HepG2 (cell line): ENCODE measurements at regions not wholly inside any gene's neighbourhood (a gene's known extent, or its start where the extent isn't known, plus 50 kb on each side); places are given as distances from the start of the nearest gene placed in this dataset.

Experiments used
- EZH2 ChIP-seq: conservative IDR thresholded peaks from 2 replicates; pipeline ENCODE4 v1.6.1; 2012; ENCODE audit warnings: mild to moderate bottlenecking, low read depth, low read length, moderate library complexity
- FOXA1 ChIP-seq, 2 experiments: fragments of 450-650 bp in 1 of 2; sonication (generic) in 1 of 2; formaldehyde crosslinking in 1 of 2; IDR thresholded peaks; 2 replicates each; pipeline versions ENCODE4 v1.4.0 to v1.6.1; 2016 to 2020; ENCODE audit warnings: missing genetic modification reagents in 1 of 2
- MIER3 ChIP-seq: IDR thresholded peaks from 2 replicates; pipeline ENCODE4 v1.6.1; 2016; ENCODE audit warnings: missing compliant biosample characterization, borderline replicate concordance
- NR3C1 ChIP-seq: sonication (generic); formaldehyde crosslinking; IDR thresholded peaks from 2 replicates; pipeline ENCODE4 v1.4.0; 2020; ENCODE audit warnings: missing genetic modification reagents
- POLR2A ChIP-seq, 2 experiments: IDR thresholded peaks; 2 replicates each; pipeline ENCODE4 v1.6.1; 2011; ENCODE audit warnings: low read depth in 2 of 2, low read length in 2 of 2, mild to moderate bottlenecking in 1 of 2, moderate library complexity in 1 of 2; ENCODE audit not compliant: insufficient read depth in 1 of 2
- YEATS2 ChIP-seq: sonication (generic); formaldehyde crosslinking; IDR thresholded peaks from 2 replicates; pipeline ENCODE4 v1.4.0; 2020; ENCODE audit warnings: missing genetic modification reagents, borderline replicate concordance
- YY1 ChIP-seq: IDR thresholded peaks from 2 replicates; pipeline ENCODE4 v1.6.1; 2011; ENCODE audit warnings: low read length, low read depth, moderate library complexity, mild to moderate bottlenecking; ENCODE audit not compliant: insufficient read depth, insufficient replicate concordance
- ZFP82 ChIP-seq: sonication (generic); formaldehyde crosslinking; IDR thresholded peaks from 2 replicates; pipeline ENCODE4 v1.5.1; 2020; ENCODE audit warnings: mild to moderate bottlenecking, missing genetic modification reagents, borderline replicate concordance
- ZFX ChIP-seq: sonication (generic); formaldehyde crosslinking; IDR thresholded peaks from 2 replicates; pipeline ENCODE4 v1.4.0; 2020; ENCODE audit warnings: mild to moderate bottlenecking, low read depth, missing genetic modification reagents, moderate library complexity
- ZNF34 ChIP-seq: sonication (generic); formaldehyde crosslinking; IDR thresholded peaks from 2 replicates; pipeline ENCODE4 v1.4.0; 2020; ENCODE audit warnings: mild to moderate bottlenecking, missing genetic modification reagents, borderline replicate concordance
- ZNF558 ChIP-seq: sonication (generic); formaldehyde crosslinking; IDR thresholded peaks from 2 replicates; pipeline ENCODE4 v1.9.0; 2022; ENCODE audit warnings: mild to moderate bottlenecking, missing genetic modification reagents, borderline replicate concordance

GRCh38 chr12:84627593-84627992 is 285.0 kb downstream of the SLC6A15 start:
- TF ChIP-seq MIER3 (CRISPR knock-in tag) (no peak), YEATS2 (CRISPR knock-in tag) (no peak), ZFX (CRISPR knock-in tag) (no peak), ZNF34 (no peak), EZH2 (no peak), YY1 (no peak), POLR2A (IDR thresholded peaks at IDR 0.05; ENCODE audit: insufficient read depth in 1 of 2, low read depth in 2 of 2, low read length in 2 of 2) (no peak), FOXA1 (IDR thresholded peaks at IDR 0.05) (no peak), FOXA1 (CRISPR knock-in tag; IDR thresholded peaks at IDR 0.05) (no peak), ZFP82 (CRISPR knock-in tag) (no peak), ZNF558 (CRISPR knock-in tag) (no peak), NR3C1 (CRISPR knock-in tag) (no peak)
